ENCODE measurements at regions not wholly inside any gene's neighbourhood (a gene's known extent, or its start where the extent isn't known, plus 50 kb on each side); places are given as distances from the start of the nearest gene placed in this dataset.

- DNase-seq (ENCODE audit: low read depth), result no peak
- TF ChIP-seq CTCF (conservative IDR thresholded peaks at IDR 0.05; ENCODE audit: low read depth, low read length), result peak; percentile 77
- H3K4me3 ChIP-seq (ENCODE audit: low read depth, low read length), result no peak overlapping the region
Measured at GRCh38 chr10:2978111-2978510, 89.2 kb upstream of the PFKP start.

GRCh38 chr10:2974503-2975207 lies 92.7 kb upstream of the PFKP start:
- TF ChIP-seq CTCF (conservative IDR thresholded peaks at IDR 0.05; ENCODE audit: low read depth, low read length), result no peak
- H3K4me3 ChIP-seq (ENCODE audit: low read depth, low read length), result no peak overlapping the region
- no peak for DNase-seq (ENCODE audit: low read depth)

- TF ChIP-seq CTCF (conservative IDR thresholded peaks at IDR 0.05; ENCODE audit: low read depth, low read length), result no peak
- H3K4me3 ChIP-seq (ENCODE audit: low read depth, low read length), result no peak overlapping the region
- no peak for DNase-seq (ENCODE audit: low read depth)
Measured at GRCh38 chr10:2974083-2974482, 93.3 kb upstream of the PFKP start.

- no peak overlapping the region for H3K4me3 ChIP-seq (ENCODE audit: low read depth, low read length)
- DNase-seq (ENCODE audit: low read depth), result no peak
- no peak for TF ChIP-seq CTCF (conservative IDR thresholded peaks at IDR 0.05; ENCODE audit: low read depth, low read length)
Measured at GRCh38 chr10:2972810-2973209, 94.5 kb upstream of the PFKP start.

- no peak for TF ChIP-seq CTCF (conservative IDR thresholded peaks at IDR 0.05; ENCODE audit: low read depth, low read length)
- no peak overlapping the region for H3K4me3 ChIP-seq (ENCODE audit: low read depth, low read length)
- no peak for DNase-seq (ENCODE audit: low read depth)
Measured at GRCh38 chr10:2972216-2972615, 95.1 kb upstream of the PFKP start.

GRCh38 chr10:2970190-2970823 lies 97.0 kb upstream of the PFKP start:
- no peak overlapping the region for H3K4me3 ChIP-seq (ENCODE audit: low read depth, low read length)
- no peak for TF ChIP-seq CTCF (conservative IDR thresholded peaks at IDR 0.05; ENCODE audit: low read depth, low read length)
- DNase-seq (ENCODE audit: low read depth), result no peak
